ENCODE measurements at regions not wholly inside any gene's neighbourhood (a gene's known extent, or its start where the extent isn't known, plus 50 kb on each side); places are given as distances from the start of the nearest gene placed in this dataset.

DNA sequence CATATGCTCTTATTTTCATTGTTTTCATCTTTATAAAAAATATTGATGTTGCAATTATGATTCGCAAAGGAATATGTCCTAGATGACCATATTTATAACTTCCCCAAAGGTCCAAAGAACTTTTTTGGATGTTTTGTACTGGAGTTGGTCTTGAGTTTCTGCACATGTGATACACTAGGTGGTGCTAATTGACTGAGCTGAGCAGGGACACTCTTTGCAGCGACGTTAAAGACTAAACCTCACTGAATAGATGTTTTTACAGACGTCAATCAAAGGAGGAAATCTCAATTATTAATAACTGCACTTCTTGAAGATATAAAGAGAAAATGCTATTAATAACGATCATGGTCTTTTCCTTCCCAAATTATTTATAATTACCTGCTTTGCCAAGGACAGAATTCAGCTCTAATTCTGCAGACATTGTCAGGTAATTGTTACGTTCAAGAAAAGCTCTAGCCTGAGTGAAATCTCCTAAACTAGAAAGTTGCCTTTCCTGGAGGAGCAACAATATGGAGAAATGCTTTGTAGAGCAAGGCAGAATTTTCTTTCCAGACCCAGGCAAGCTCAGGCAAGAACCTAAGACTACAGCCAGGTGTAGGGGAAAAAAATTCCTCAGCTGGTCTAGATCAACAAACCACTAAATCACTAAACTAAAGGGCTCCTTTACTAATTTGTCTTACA lies 119.3 kb upstream of the RBBP8 start:
- TF ChIP-seq CTCF (IDR thresholded peaks at IDR 0.05) (no peak; the same call in 1 of the 2 replicates), TEAD1 (CRISPR knock-in tag; IDR thresholded peaks at IDR 0.05) (no peak), GABPB1 (CRISPR knock-in tag; IDR thresholded peaks at IDR 0.05) (no peak), NFYB (CRISPR knock-in tag; conservative IDR thresholded peaks at IDR 0.05; ENCODE audit: low read depth) (no peak), FOXK1 (CRISPR knock-in tag; IDR thresholded peaks at IDR 0.05) (no peak), ZNF121 (CRISPR knock-in tag; IDR thresholded peaks at IDR 0.05) (no peak)

All from WTC11 (cell line).